ENCODE measurements at regions not wholly inside any gene's neighbourhood (a gene's known extent, or its start where the extent isn't known, plus 50 kb on each side); places are given as distances from the start of the nearest gene placed in this dataset.

DNA sequence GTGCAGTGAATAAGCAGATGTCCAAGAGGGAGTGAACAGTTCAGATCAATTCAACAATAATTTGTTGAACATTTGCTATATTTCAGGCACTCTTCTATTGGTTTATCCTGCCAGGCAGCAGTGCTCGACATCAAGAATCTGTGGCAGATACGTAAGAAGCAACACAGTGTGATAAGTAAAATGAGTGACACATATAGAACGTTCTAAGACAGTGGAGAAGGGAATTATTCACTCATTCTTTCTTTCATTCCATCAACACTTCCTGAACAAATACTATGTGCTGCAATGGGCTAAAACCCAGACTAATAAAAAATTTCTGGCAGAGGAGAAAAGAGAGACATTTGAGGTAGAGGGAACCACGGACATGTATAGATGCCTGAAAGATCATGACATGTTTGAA is 89.9 kb upstream of the GLIS3 start:
- DNase-seq (ENCODE audit: missing footprints) (no peak), ATAC-seq (no peak)
- intact Hi-C loops (cut with DNase I) = no loop called here

DNA sequence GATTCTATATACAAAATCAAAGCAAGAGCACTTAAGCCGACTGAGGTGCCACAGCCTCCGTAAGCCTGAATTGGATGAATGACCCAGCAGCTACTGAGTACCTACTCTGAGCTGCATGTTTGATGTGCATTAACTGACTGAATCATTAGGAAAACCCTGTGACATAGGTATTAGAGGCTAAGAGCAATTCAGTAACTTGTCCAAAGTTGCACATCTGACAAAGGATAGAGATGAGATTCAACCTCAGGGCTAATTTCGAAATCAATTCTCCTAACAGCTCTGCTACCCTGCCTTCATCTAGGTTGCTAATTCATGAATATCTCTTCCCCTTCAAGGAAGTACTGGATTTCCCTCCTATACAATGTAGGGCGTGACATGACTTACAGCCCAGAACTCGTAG is 89.1 kb upstream of the GLIS3 start:
- no peak for DNase-seq (ENCODE audit: missing footprints)
- no peak for ATAC-seq
- intact Hi-C loops (cut with DNase I) = no loop called here

DNA sequence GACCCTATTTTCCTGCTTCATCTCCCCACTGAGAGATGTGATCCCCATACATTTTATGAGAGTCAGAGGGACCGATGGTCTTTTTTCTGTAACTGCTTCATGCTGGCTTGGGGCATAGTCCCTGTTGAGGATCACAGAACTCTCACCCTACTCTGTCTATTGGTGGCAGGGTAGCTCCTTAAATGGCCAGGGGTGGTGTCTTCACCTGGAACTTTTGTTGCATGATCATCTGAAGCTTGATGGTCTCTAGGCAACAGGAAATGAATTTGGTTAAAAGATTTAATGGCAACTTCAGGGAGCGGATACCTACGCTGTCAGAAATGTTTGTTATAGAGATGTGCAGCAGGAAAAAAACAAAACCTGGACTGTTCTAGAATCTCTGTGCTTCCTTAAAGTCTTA is 87.0 kb upstream of the GLIS3 start:
- ATAC-seq = no peak
- intact Hi-C loops (cut with DNase I) = no loop called here
- DNase-seq (ENCODE audit: missing footprints) = no peak

DNA sequence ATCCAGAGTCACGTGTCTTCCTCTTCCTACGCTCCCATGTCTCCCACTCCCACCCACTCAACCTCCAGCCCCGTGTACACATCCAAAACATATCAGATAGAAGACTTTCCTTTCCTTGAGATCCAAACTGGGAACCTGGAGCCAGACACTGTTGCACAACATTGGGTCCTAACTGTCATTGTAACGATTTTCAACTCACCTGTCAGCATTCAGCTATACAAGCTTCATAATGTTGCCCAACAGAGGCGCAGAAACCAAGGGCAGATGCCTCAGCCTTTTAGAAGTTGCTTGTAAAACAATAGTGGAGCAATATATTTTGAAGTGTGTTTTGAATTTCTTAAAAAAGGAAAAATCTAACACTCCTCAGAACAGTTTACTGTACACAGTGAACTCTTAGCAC is 84.9 kb upstream of the GLIS3 start:
- no peak for DNase-seq (ENCODE audit: missing footprints)
- ATAC-seq = no peak
- intact Hi-C loops (cut with DNase I) = no loop called here

DNA sequence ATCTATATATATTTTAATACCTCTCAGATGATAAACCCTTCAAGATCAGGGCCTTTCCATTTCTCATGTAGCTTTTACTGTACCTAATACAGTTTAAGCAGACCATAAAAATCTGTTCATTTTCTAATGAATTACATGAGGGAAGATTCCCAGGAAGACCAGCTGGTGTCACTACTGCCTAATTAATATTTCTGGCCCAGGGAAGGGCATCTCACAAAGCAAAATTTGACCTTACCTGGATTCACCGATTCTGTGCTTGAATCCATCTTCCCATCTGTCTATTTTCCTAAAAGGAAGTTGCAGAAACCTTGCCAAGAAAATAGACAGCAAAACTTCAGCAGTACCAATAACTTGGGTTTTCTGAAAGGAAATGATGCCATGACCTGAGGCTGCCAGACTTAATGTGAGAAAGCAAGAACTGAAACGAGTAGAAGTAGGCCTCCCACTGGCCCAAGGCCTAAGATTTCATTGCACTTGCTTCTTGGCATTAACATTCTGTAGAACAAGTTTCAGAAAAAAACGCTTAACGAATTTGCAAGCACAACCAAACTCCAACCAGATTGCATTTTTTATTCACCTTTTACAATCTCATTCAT is 83.0 kb upstream of the GLIS3 start:
- DNase-seq (ENCODE audit: missing footprints) (no peak), ATAC-seq (no peak)
- intact Hi-C loops (cut with DNase I) = loop anchor here (2.0 kb wide), 1 partner anchor 258 kb away; no protein-coding TSS in a partner anchor

DNA sequence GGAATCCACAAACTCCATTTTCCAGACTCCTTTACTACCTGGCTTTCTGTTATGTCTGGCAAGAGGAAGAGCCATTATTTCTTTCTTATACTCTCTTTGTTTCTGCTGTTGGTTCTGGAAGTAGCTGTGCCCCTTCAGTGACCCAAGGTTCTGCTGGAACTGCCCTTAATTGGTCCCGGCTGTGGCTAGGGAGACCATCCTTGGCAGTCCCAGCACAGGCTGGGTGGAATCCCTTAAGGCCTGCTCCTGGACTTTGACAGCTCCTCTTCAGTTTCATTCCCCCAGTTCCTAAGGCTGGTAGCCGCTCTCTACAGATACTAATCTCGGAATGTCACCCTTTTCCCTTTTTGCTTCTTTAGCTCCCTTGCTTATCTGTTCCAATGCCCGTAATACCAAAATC is 81.9 kb upstream of the GLIS3 start:
- ATAC-seq (no peak), DNase-seq (ENCODE audit: missing footprints) (no peak)
- intact Hi-C loops (cut with DNase I) = loop anchor here (2.0 kb wide), 1 partner anchor 259 kb away; no protein-coding TSS in a partner anchor

DNA sequence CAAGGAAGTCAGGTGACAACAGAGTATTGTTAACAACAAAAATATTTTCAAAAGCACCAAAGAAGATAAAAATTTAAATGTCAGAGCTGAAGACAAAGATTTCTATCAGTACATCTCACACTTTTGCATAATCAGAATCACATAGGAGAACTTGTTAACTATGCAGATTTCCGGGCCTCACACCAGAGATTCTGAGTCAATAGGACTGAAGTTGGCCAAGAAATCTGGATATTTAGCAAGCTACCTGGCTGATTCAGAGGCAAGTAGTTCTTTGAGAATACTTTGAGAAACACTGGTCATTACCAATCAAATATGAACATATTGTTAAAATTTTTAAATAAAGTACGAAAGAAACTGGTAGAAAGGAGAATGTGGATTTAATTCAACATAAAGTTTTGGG is 80.5 kb upstream of the GLIS3 start:
- intact Hi-C loops (cut with DNase I) = no loop called here
- DNase-seq (ENCODE audit: missing footprints) (no peak), ATAC-seq (no peak)

DNA sequence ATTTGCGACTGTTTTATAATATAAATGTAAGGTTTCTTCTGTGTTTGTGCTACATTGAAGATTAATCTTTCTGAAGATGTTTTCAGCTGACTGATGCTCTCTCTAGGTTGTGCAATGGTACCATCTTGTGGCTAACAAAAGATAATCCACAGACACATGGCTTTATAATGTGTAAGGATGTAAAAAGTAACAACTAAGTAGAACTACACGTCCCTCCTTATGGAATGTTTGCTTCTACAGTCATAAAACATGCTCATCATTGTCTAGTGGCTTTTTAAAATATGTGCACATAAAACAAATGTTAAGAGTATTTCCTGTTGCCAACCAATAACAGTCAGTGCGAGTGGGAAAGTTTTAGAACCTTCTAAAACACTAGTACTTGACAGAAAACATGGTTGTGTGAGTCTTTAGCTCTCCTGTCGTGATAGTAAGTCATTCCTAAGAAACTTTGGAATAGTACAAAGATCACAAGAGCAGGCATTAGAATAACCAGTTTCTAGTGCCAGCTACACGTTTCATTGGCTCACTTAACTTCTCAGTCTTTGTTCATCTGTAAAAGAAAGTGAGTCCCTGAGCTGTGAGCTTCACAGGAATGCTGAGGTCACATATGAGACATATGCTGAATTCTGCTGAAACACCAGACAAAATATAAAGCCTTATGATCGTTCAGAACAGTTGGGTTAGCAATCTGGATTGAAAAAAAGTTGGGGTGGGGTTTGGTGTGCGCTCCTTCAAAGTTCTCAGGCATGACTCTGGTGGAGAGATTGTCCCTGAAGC is 75.7 kb upstream of the GLIS3 start:
- intact Hi-C loops (cut with DNase I) = loop anchor here (5.0 kb wide), 2 partner anchors 643 to 1133 kb away; no protein-coding TSS in a partner anchor
- DNase-seq (ENCODE audit: missing footprints) = no peak
- no peak for ATAC-seq

DNA sequence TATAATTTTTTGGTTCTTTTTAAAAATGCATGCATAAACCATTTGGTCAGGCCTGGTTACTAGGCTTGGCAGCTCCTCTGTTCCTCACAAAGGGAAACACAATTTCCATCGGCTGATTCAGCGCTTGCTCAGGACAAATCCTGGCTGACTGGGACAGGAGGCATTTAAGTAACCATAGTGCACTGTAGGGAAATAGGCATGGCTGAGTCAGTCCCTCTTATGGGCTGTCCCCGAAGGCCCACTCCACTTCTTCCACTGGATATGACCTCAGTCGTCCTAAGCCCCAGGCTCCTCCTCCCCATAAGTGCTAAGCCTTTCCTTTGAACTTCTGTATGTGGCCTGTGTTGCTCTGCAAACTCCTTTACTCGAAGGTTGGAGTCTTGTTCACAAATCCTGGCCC is 71.2 kb upstream of the GLIS3 start:
- no peak for DNase-seq (ENCODE audit: missing footprints)
- intact Hi-C loops (cut with DNase I) = loop anchor here (5.0 kb wide), 1 partner anchor 1514 kb away; no protein-coding TSS in a partner anchor
- no peak for ATAC-seq

DNA sequence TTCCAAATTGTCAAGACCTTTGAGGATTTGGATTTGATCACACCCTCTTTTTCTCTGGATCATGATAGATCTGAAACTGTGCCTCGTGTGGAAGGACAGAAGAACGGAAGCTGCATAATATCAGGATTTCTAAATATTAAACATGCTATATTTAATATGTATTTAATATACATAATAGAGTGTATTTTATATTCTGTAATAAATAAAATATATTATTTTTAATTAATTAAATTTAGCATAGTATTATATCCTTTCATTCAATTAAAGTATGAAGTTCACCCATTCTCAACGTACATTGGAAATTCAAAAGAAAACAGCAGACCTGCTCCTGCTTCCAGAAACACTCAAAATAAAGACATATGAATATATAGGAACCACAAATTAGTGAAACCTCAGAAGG is 70.6 kb upstream of the GLIS3 start:
- intact Hi-C loops (cut with DNase I) = loop anchor here (5.0 kb wide), 1 partner anchor 1513 kb away; no protein-coding TSS in a partner anchor
- DNase-seq (ENCODE audit: missing footprints) (no peak), ATAC-seq (no peak)

DNA sequence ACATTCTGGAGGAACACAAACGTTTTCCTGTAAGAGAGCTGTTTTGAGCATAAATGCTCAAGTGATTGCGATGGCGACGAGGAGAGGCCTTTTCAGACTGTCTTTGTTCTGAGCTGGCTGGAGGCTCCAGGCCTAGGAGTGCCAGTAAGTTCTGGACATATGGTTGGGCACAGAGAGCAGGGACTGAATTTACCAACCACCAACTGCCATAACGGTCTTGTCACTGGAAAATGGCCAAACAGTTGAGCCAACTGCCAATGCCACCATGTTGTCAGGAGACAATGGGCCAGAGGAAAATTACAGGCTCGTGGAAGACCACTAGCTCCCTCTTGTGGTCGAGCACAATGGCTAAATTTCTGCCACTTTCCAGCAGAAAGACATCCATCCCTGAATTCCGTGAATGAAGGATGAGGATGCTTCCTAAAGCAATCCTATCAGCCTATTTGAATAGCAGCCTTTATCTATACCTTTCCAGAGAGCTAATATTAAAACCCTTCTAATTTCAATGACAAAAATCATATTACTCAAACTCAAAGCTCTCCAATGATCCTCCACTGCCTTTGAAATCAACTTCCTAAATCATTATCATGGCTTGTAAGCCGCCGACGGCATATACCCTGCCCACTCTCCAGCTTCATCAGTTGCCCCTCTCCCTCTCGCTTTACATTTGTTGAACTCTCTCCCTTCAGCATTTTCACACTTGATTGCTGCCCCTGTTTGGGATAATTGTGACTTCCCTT is 66.9 kb upstream of the GLIS3 start:
- intact Hi-C loops (cut with DNase I) = loop anchor here (2.0 kb wide), 1 partner anchor 52 kb away; no protein-coding TSS in a partner anchor
- no peak for ATAC-seq
- DNase-seq (ENCODE audit: missing footprints) = no peak

DNA sequence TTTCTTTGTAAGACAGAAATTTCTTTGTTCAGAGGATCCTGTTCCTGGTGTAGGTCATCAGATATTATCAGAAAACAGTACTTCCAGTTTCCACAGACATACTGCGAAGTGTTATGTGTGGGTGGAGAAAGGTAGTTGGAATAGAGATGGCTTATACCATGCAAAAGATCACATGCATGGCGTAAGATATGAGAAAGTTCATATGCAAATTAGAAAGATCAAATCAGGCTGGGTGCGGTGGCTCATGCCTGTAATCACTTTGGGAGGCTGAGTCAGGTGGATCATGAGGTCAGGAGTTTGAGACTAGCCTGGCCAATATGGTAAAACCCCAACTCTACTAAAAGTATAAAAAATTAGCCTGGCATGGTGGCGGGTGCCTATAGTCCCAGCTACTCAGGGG is 65.2 kb upstream of the GLIS3 start:
- DNase-seq (ENCODE audit: missing footprints) (no peak), ATAC-seq (no peak)
- intact Hi-C loops (cut with DNase I) = no loop called here

DNA sequence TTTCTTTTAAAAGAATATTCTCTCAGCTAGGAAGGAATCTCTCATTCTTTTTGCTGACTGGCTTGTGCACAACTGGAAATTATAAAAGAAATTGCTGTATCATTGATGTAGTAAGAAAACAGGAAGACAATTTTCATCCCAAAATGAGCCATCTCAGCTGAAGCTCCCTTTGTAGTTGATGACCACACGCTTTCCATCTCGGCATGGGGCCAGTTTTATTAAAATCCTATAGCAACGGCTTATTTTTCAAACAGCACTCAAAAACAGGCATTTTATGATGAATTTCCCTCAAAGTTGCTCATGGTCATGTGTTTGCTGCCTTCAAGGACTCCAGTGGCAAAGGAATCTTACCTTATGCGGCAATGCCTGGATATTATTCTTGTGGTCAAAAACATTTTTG is 62.4 kb upstream of the GLIS3 start:
- intact Hi-C loops (cut with DNase I) = no loop called here
- no peak for ATAC-seq
- no peak for DNase-seq (ENCODE audit: missing footprints)

DNA sequence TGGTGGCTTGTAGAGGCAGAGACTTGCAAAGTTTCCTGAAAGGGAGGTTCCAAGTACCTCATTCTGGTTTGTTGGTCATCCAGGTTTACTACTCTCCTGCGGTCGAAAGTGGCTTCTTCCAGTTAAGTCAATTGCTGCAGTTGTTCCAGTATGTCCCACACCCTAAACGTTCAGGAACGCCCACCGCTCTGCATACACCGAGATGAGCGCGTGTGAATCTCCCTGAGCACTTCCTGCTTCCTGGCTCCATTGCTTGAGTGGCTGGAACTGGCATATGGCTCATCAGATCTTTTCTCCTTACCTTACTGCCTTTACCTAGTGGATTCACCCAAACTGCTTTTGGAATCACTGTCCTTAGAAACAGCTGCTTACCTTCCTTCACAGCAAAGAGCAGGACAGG is 59.1 kb upstream of the GLIS3 start:
- DNase-seq (ENCODE audit: missing footprints) (no peak), ATAC-seq (no peak)
- intact Hi-C loops (cut with DNase I) = no loop called here

DNA sequence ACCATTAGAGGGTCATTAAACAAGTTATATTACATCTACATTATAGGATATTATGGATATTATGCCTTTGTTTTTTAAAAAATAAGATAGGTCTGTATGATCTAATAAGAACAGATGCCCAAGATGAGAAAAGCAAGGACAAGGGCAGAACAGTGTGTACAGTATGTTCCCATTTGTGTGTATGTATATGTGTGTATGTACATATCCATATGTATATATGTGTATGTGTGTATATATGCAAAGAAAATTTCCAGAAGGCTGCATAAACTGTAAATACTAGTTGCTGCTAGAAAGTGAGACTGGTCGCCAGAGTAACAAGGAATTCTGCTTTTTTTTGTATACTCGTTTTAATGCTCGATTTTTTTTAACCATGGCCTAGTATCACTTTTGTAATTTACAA is 58.1 kb upstream of the GLIS3 start:
- intact Hi-C loops (cut with DNase I) = no loop called here
- DNase-seq (ENCODE audit: missing footprints) = no peak
- no peak for ATAC-seq

DNA sequence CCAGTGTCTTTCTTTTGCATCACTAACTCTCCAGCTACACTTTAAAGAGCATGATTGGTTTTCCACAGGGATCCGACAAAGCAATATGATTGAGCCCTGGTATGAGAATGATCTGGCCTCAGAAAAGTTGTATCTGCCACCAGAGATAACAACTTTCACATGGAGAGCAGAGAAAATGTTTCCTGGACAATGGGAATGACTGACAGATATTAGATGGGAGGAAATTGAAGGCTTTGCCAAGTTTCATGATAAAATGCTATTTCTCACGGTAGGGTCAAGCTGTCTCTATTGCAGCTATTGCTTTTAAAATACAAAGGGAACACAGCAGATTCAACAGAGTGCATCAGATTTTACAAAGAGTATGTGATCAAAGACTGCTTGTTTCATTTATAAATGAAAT is 56.4 kb upstream of the GLIS3 start:
- no peak for DNase-seq (ENCODE audit: missing footprints)
- intact Hi-C loops (cut with DNase I) = no loop called here
- ATAC-seq = no peak

DNA sequence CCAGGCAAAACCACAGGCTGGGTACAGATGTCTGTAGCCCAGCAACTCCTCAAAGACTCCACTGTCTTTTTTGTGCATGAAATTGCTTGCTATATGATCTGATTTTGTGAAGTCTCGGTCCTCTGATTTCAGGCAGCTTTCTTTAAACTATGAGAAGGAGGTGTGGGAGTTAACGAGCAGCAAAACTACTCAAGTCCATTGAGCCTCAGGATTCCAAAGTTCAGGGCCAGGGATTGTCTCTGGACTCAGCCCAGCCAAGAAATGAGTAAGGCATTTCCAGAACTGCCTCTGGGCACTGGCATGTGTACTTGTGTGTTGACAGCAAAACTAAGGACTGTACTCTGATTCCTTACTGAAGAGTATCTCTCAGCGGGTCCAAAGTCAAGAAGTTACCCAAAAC is 53.4 kb upstream of the GLIS3 start:
- ATAC-seq (no peak), DNase-seq (ENCODE audit: missing footprints) (no peak)
- intact Hi-C loops (cut with DNase I) = no loop called here

DNA sequence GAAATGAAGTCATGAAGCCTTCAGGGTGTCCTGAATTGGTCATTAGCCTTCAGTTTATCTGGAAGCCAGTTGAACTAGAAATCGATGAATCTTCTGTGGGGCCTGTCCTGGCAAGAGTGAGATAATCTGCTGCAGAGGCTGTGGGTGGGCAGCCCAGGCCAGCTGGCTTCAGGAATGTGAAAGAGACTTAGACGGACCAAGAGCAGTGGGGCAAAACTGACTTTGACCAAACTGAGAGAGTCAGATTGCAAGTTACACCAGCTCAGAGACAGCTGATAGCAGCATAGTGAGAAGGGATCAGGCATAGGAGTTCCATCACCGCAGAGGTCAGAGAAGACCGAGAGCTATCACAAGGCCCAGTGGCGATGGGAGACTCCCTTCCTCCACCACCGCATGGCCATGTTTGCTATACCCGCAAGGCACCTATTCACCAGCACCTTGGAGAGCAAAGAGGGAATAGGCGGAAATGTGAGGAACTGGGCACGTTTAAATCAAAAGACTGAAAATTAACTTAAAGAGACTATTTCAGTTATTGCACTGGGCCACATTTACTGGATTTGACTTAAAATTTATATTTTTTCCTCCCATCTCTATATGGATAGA is 50.0 kb upstream of the GLIS3 start:
- ATAC-seq (no peak), DNase-seq (ENCODE audit: missing footprints) (no peak)
- intact Hi-C loops (cut with DNase I) = no loop called here
